NT2/D1 (cell line): ENCODE measurements at regions not wholly inside any gene's neighbourhood (a gene's known extent, or its start where the extent isn't known, plus 50 kb on each side); places are given as distances from the start of the nearest gene placed in this dataset.

Experiments
- SUZ12 ChIP-seq: IDR thresholded peaks from 2 replicates; pipeline ENCODE4 v1.6.1; 2011; ENCODE audit not compliant: insufficient read length, insufficient read depth; ENCODE audit errors: extremely low read depth
- YY1 ChIP-seq: IDR thresholded peaks from 2 replicates; pipeline ENCODE4 v1.6.1; 2011; ENCODE audit not compliant: insufficient read length, insufficient read depth
- ZNF274 ChIP-seq: IDR thresholded peaks from 2 replicates; pipeline ENCODE4 v1.6.1; 2011; ENCODE audit warnings: mild to moderate bottlenecking, low read depth, low read length

DNA sequence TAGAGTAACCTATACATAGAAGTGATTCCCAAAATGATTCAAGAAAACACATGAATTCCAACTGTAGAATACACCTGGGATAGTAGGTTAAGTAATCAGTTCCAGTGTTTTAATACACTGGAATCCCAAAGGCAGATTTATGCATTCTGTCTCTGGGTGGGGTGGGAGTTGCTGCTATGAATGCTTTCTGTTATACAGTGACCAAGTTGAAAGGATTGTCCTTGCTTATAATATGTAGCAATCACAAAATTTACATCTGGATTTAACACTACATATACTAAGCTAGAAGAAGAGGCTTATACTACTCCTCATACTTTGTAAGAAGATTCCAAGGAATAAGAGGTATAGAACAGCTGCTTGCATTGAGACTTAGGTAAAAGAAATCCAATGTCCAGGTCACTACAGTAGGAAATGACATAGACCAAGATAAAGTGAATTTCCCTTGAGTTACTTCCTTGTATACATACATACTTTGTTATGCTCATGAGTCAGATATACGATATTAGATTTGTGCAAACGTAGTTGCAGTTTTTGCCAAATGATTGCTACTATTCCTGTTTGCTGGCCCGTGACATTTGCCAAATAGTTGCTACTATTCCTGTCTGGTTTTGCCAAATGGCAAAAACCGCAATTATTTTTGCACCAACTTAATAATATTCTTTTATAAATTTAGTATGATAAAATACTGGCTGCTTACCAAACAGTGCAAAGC lies 210.5 kb upstream of the DIAPH2 start:
- TF ChIP-seq SUZ12, result no peak
- TF ChIP-seq ZNF274, result no peak
- TF ChIP-seq YY1, result no peak
